HG02973 (cell line): ENCODE measurements at regions not wholly inside any gene's neighbourhood (a gene's known extent, or its start where the extent isn't known, plus 50 kb on each side); places are given as distances from the start of the nearest gene placed in this dataset.
"Not testable (repeated sequence)": the region's sequence is repeated elsewhere in the genome, so short reads cannot be mapped to it uniquely, and the experiment has no call there.

Experiments
- ATAC-seq: cut with Tn5 transposase; IDR thresholded peaks from one replicate; pipeline ENCODE4 v1.9.1; 2021; ENCODE audit warnings: moderate library complexity; ENCODE audit not compliant: unreplicated experiment

GRCh38 chr9:32011049-32011448 lies 373.4 kb upstream of the ACO1 start:
- ATAC-seq, result no peak

GRCh38 chr9:32015795-32016194 lies 368.6 kb upstream of the ACO1 start:
- ATAC-seq, result no peak

GRCh38 chr9:32045513-32045912 lies 338.9 kb upstream of the ACO1 start:
- no peak for ATAC-seq

GRCh38 chr9:32067261-32067660 lies 317.2 kb upstream of the ACO1 start:
- ATAC-seq, result no peak

GRCh38 chr9:32069169-32069813 lies 315.2 kb upstream of the ACO1 start:
- ATAC-seq, result no peak

GRCh38 chr9:32069969-32070368 lies 314.5 kb upstream of the ACO1 start:
- no peak for ATAC-seq

GRCh38 chr9:32072570-32072969 lies 311.9 kb upstream of the ACO1 start:
- ATAC-seq, result no peak

GRCh38 chr9:32092031-32092430 lies 292.4 kb upstream of the ACO1 start:
- no peak for ATAC-seq

- ATAC-seq, result no peak
Observed at GRCh38 chr9:32117291-32117690, 267.2 kb upstream of the ACO1 start.

GRCh38 chr9:32128546-32128945 lies 255.9 kb upstream of the ACO1 start:
- no peak for ATAC-seq

- not testable (repeated sequence) for ATAC-seq
Observed at GRCh38 chr9:32130709-32131108, 253.7 kb upstream of the ACO1 start.

- ATAC-seq, result no peak
Observed at GRCh38 chr9:32136700-32137339, 247.6 kb upstream of the ACO1 start.

GRCh38 chr9:32142074-32142473 lies 242.4 kb upstream of the ACO1 start:
- ATAC-seq, result no peak

- not testable (repeated sequence) for ATAC-seq
Observed at GRCh38 chr9:32148553-32148952, 235.9 kb upstream of the ACO1 start.

- no peak for ATAC-seq
Observed at GRCh38 chr9:32161209-32161608, 223.2 kb upstream of the ACO1 start.

- peak; percentile 89 for ATAC-seq
Observed at GRCh38 chr9:32161720-32162119, 222.7 kb upstream of the ACO1 start.

GRCh38 chr9:32166316-32166715 lies 218.1 kb upstream of the ACO1 start:
- ATAC-seq, result not testable (repeated sequence)

GRCh38 chr9:32171339-32171738 lies 213.1 kb upstream of the ACO1 start:
- ATAC-seq, result no peak

GRCh38 chr9:32172256-32172655 lies 212.2 kb upstream of the ACO1 start:
- no peak for ATAC-seq

GRCh38 chr9:32177396-32177795 lies 207.0 kb upstream of the ACO1 start:
- ATAC-seq, result no peak

- no peak for ATAC-seq
Observed at GRCh38 chr9:32180597-32180996, 203.8 kb upstream of the ACO1 start.

GRCh38 chr9:32200241-32200640 lies 184.2 kb upstream of the ACO1 start:
- no peak for ATAC-seq

- ATAC-seq, result no peak
Observed at GRCh38 chr9:32200896-32201295, 183.5 kb upstream of the ACO1 start.
